B cell (primary cell): ENCODE measurements at regions not wholly inside any gene's neighbourhood (a gene's known extent, or its start where the extent isn't known, plus 50 kb on each side); places are given as distances from the start of the nearest gene placed in this dataset.

Experiments
- ATAC-seq: fragments of 200-7000 bp; cut with Tn5 transposase; one replicate; pipeline ENCODE4 v1.10.0; 2021; ENCODE audit warnings: low read depth, mild to moderate bottlenecking, moderate number of reproducible peaks, moderate library complexity
- CTCF ChIA-PET: fragments of 350-600 bp; sonication (Branson Sonifier 250); formaldehyde crosslinking; loops from one replicate; lab custom pipeline; 2021; ENCODE audit warnings: antibody characterized with exemption, inconsistent platforms; lab: Charles Lee
- POLR2A ChIA-PET: fragments of 350-600 bp; sonication (Branson Sonifier 250); formaldehyde crosslinking; loops from one replicate; lab custom pipeline; 2021; ENCODE audit warnings: antibody characterized with exemption; lab: Charles Lee
- DNase-seq: peaks from one replicate; pipeline ENCODE4 v3.0.0; 2013
- H2AFZ ChIP-seq: 2 replicates; pipeline ENCODE4 v1.6.1; 2012; ENCODE audit warnings: mild to moderate bottlenecking, low read depth, low read length; ENCODE audit not compliant: insufficient read depth, poor library complexity, severe bottlenecking
- H3K27ac ChIP-seq, 2 donors: 1 replicate in 1 of 2; 2 replicates in 1 of 2; pipeline ENCODE4 v1.5.1; 2012 to 2013; ENCODE audit warnings: low read length in 2 of 2, mild to moderate bottlenecking in 2 of 2, moderate library complexity in 1 of 2
- H3K27me3 ChIP-seq, 4 experiments: fragments of 200-600 bp in 1 of 4; sonication (generic) in 1 of 4; replicated peaks in 1 of 4; 1 replicate in 2 of 4; 2 replicates in 2 of 4; pipeline versions ENCODE4 v1.6.1 to v1.7.0; 2013 to 2016; ENCODE audit warnings: low read length in 3 of 4, mild to moderate bottlenecking in 2 of 4, mixed read lengths in 1 of 4, moderate library complexity in 1 of 4; ENCODE audit not compliant: insufficient read depth in 4 of 4, control insufficient read depth in 3 of 4; ENCODE audit errors: control extremely low read depth in 1 of 4
- H3K36me3 ChIP-seq, 2 experiments: replicated peaks in 1 of 2; 1 replicate in 1 of 2; 2 replicates in 1 of 2; pipeline versions ENCODE4 v1.6.1 to v1.7.1; 2013; ENCODE audit warnings: low read length in 1 of 2; ENCODE audit not compliant: insufficient read depth in 2 of 2, control insufficient read depth in 1 of 2; ENCODE audit errors: control extremely low read depth in 1 of 2, extremely low read depth in 1 of 2
- H3K4me1 ChIP-seq, 2 donors: fragments of 200-600 bp in 1 of 2; sonication (generic) in 1 of 2; 1 replicate in 1 of 2; 2 replicates in 1 of 2; pipeline versions ENCODE4 v1.5.1 to v1.6.1; 2013 to 2017; ENCODE audit warnings: low read length in 2 of 2; ENCODE audit not compliant: control insufficient read depth in 2 of 2, insufficient read depth in 2 of 2
- H3K4me2 ChIP-seq: replicated peaks from 2 replicates; pipeline ENCODE3; 2012; ENCODE audit warnings: mild to moderate bottlenecking, low read depth, low read length; ENCODE audit not compliant: poor library complexity, severe bottlenecking
- H3K4me3 ChIP-seq, 5 experiments: fragments of 200-600 bp in 1 of 5; sonication (generic) in 1 of 5; 1 replicate in 3 of 5; 2 replicates in 2 of 5; pipeline versions ENCODE4 v1.5.1 to v1.7.0; 2011 to 2016; ENCODE audit warnings: low read length in 4 of 5, mild to moderate bottlenecking in 4 of 5, low read depth in 2 of 5, control low read depth in 1 of 5, moderate library complexity in 1 of 5; ENCODE audit not compliant: insufficient read depth in 1 of 5; ENCODE audit errors: control extremely low read depth in 1 of 5, extremely low read depth in 1 of 5
- H3K79me2 ChIP-seq: fragments of 200-600 bp; sonication (generic); one replicate; pipeline ENCODE4 v1.6.0; 2016; ENCODE audit warnings: low read length; ENCODE audit not compliant: control insufficient read depth, insufficient read depth
- H3K9ac ChIP-seq: fragments of 200-600 bp; sonication (generic); 2 replicates; pipeline ENCODE4 v1.6.1; 2017; ENCODE audit warnings: mild to moderate bottlenecking, low read length, moderate library complexity
- H3K9me3 ChIP-seq, 3 donors: one replicate each; pipeline versions ENCODE4 v1.6.1 to v1.7.1; 2013; ENCODE audit warnings: low read length in 2 of 3; ENCODE audit not compliant: control insufficient read depth in 2 of 3, insufficient read depth in 1 of 3; ENCODE audit errors: control extremely low read depth in 1 of 3
- H4K20me1 ChIP-seq: 2 replicates; pipeline ENCODE4 v1.6.0; 2012; ENCODE audit warnings: mild to moderate bottlenecking, low read length; ENCODE audit not compliant: insufficient read depth, control insufficient read depth, poor library complexity, severe bottlenecking
- H3K27ac Mint-ChIP-seq: one replicate; pipeline ENCODE4 v1.8.0; 2021; ENCODE audit warnings: mixed read lengths
- H3K27me3 Mint-ChIP-seq: one replicate; pipeline ENCODE4 v1.8.0; 2021; ENCODE audit warnings: mixed read lengths
- H3K4me1 Mint-ChIP-seq: one replicate; pipeline ENCODE4 v1.8.0; 2021; ENCODE audit warnings: mixed read lengths
- H3K4me3 Mint-ChIP-seq: one replicate; pipeline ENCODE4 v1.8.0; 2021; ENCODE audit warnings: mixed read lengths
- H3K9me3 Mint-ChIP-seq: one replicate; pipeline ENCODE4 v1.8.0; 2022; ENCODE audit warnings: mixed read lengths; ENCODE audit not compliant: insufficient read depth
- EZH2 ChIP-seq: IDR thresholded peaks from 2 replicates; pipeline ENCODE4 v1.6.1; 2012; ENCODE audit warnings: borderline replicate concordance, low read depth, mild to moderate bottlenecking, moderate library complexity, low read length; ENCODE audit not compliant: insufficient read depth, poor library complexity, severe bottlenecking
- WGBS: methylation state at CpG from one replicate; pipeline ENCODE4 v1.1.5; 2013; ENCODE audit warnings: missing lambda C conversion rate; ENCODE audit not compliant: insufficient coverage; 5-methylcytosine and 5-hydroxymethylcytosine counted together
- intact Hi-C: fragments of 100-400 bp; cut with micrococcal nuclease; formaldehyde crosslinking; loops from one replicate; pipeline ENCODE4 v1.10.0; 2022
- TF ChIP-seq, protein P1 (sequence below): fragments of 200-600 bp; IDR thresholded peaks from one replicate; pipeline ENCODE4 v1.8.0; 2022; ENCODE audit warnings: antibody characterized with exemption, mild to moderate bottlenecking

DNA sequence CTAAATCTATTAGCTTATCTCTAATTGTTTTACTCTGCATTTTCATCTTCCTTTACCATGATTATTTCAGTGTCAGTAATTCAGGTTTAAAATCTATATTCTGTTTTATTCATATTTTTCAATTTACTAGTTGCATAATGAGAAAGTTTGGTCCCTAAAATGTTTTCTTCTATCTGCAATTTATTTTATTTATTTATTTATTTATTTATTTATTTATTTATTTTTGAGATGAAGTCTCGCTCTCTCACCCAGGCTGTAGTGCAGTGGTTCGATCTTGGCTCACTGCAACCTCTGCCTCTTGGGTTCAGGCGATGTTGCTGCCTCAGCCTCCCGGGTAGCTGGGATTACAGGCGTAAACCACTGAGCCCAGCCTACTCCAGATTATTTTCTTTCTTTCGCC, 1597.3 kb downstream of the CDH8 start:
- H3K27me3 Mint-ChIP-seq: no peaks in the 10 kb centered on the region
- Histone ChIP-seq H3K9me3 (no peaks in the 10 kb centered on the region), H3K9ac (no peak overlapping the region), H3K27ac (no peak overlapping the region), H3K4me1 (no peaks in the 10 kb centered on the region), H3K36me3 (no peaks in the 10 kb centered on the region), H3K4me2 (no peak overlapping the region), H3K4me3 (no peak overlapping the region), H2AFZ (no peak overlapping the region), H4K20me1 (no peaks in the 10 kb centered on the region), H3K27me3 (no peaks in the 10 kb centered on the region), H3K79me2 (no peaks in the 10 kb centered on the region)
- ChIA-PET CTCF (no interaction called here), POLR2A (no interaction called here)
- no peaks in the 10 kb centered on the region for H3K4me1 Mint-ChIP-seq
- no peak overlapping the region for H3K27ac Mint-ChIP-seq
- H3K9me3 Mint-ChIP-seq: no peaks in the 10 kb centered on the region
- DNase-seq (no peak), ATAC-seq (no peak)
- no peak overlapping the region for H3K4me3 Mint-ChIP-seq
- TF ChIP-seq, protein P1, sequence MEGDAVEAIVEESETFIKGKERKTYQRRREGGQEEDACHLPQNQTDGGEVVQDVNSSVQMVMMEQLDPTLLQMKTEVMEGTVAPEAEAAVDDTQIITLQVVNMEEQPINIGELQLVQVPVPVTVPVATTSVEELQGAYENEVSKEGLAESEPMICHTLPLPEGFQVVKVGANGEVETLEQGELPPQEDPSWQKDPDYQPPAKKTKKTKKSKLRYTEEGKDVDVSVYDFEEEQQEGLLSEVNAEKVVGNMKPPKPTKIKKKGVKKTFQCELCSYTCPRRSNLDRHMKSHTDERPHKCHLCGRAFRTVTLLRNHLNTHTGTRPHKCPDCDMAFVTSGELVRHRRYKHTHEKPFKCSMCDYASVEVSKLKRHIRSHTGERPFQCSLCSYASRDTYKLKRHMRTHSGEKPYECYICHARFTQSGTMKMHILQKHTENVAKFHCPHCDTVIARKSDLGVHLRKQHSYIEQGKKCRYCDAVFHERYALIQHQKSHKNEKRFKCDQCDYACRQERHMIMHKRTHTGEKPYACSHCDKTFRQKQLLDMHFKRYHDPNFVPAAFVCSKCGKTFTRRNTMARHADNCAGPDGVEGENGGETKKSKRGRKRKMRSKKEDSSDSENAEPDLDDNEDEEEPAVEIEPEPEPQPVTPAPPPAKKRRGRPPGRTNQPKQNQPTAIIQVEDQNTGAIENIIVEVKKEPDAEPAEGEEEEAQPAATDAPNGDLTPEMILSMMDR: no peak
- no peak for TF ChIP-seq EZH2
- no CpG with 5 or more reads among the region's 6 CpGs for WGBS
- intact Hi-C loops: no loop called here

DNA sequence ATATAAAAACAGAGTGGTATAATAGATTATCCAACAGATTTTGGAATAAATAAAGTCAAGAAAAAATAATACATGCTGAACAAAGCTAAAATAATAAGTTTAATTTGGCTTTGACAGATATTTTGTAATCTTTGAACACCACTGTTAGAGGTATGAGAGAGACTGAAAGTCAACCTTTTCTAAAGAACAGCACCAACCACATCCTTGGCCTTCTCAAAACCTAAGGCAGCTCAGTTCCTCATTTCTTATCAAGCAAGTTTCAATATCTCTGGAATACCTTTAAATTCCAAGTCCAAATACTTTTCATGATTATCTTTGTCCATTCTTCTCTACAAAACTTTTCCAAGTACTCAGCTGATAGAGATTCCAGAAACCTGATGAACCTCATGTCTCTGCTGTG, 1603.8 kb downstream of the CDH8 start:
- Histone ChIP-seq H3K9me3 (no peaks in the 10 kb centered on the region), H3K79me2 (no peaks in the 10 kb centered on the region), H3K9ac (no peak overlapping the region), H3K27me3 (no peaks in the 10 kb centered on the region), H3K4me3 (no peak overlapping the region), H2AFZ (no peak overlapping the region), H3K4me2 (no peak overlapping the region), H3K27ac (no peak overlapping the region), H4K20me1 (no peaks in the 10 kb centered on the region), H3K4me1 (no peaks in the 10 kb centered on the region), H3K36me3 (no peaks in the 10 kb centered on the region)
- ATAC-seq (no peak), DNase-seq (no peak)
- H3K27me3 Mint-ChIP-seq: no peaks in the 10 kb centered on the region
- intact Hi-C loops: no loop called here
- H3K4me3 Mint-ChIP-seq: no peak overlapping the region
- POLR2A ChIA-PET: no interaction called here
- TF ChIP-seq, protein P1: no peak
- H3K9me3 Mint-ChIP-seq: no peaks in the 10 kb centered on the region
- H3K27ac Mint-ChIP-seq: no peak overlapping the region
- CTCF ChIA-PET: no interaction called here
- no peaks in the 10 kb centered on the region for H3K4me1 Mint-ChIP-seq
